ENCODE measurements at regions not wholly inside any gene's neighbourhood (a gene's known extent, or its start where the extent isn't known, plus 50 kb on each side); places are given as distances from the start of the nearest gene placed in this dataset.

- TF ChIP-seq SUZ12 (IDR thresholded peaks at IDR 0.05) (no peak), TARDBP (IDR thresholded peaks at IDR 0.05) (no peak), FOXK2 (IDR thresholded peaks at IDR 0.05) (no peak), SP1 (IDR thresholded peaks at IDR 0.05) (no peak), NFRKB (IDR thresholded peaks at IDR 0.05) (no peak), FOXM1 (IDR thresholded peaks at IDR 0.05; ENCODE audit: borderline replicate concordance) (no peak), PKNOX1 (IDR thresholded peaks at IDR 0.05) (no peak), LEF1 (IDR thresholded peaks at IDR 0.05; ENCODE audit: borderline replicate concordance) (no peak), HDGF (IDR thresholded peaks at IDR 0.05; ENCODE audit: borderline replicate concordance) (no peak)
Measured at GRCh38 chr18:39854291-39854690, 2100.7 kb upstream of the PIK3C3 start.

All from HEK293T (cell line).